K562 (cell line): ENCODE measurements at regions not wholly inside any gene's neighbourhood (a gene's known extent, or its start where the extent isn't known, plus 50 kb on each side); places are given as distances from the start of the nearest gene placed in this dataset.

Experiments
- ATAC-seq: fragments of 200-7000 bp; cut with Tn5 transposase; 3 replicates; pipeline ENCODE4 v1.9.1; 2020; ENCODE audit warnings: moderate library complexity
- BruUV-seq: library from RNA; stranded (reverse); fragments of 400-500 nt; replicated peaks from 2 replicates; lab custom pipeline; 2021; lab: Mats Ljungman, UMichigan
- CTCF ChIA-PET: fragments of 300-600 bp; formaldehyde crosslinking; extraction: SDS; loops from one replicate; lab custom pipeline; 2021; ENCODE audit warnings: low intra/inter-chr PET ratio; lab: Yijun Ruan, JAX
- POLR2A ChIA-PET: fragments of 300-600, 350-650 bp; sonication (Branson Sonifier 250); formaldehyde crosslinking; extraction: SDS; loops from one replicate; lab custom pipeline; 2021; ENCODE audit warnings: antibody characterized with exemption, inconsistent platforms; lab: Yijun Ruan, JAX
- DNase-seq, 4 experiments: peaks; one replicate each; pipeline versions ENCODE4 v3.0.0 to v3.0.0-alpha.2; 2011 to 2018; ENCODE audit warnings: low spot score in 3 of 4, mixed read lengths in 3 of 4; ENCODE audit errors: extremely low read depth in 1 of 4
- FAIRE-seq: peaks from 2 replicates; lab custom pipeline; 2011; peaks lifted over from hg19 to GRCh38; lab: Jason Lieb, UNC
- H2AFZ ChIP-seq: 2 replicates; pipeline ENCODE4 v1.6.0; 2011; ENCODE audit warnings: low read depth, low read length, control low read depth, inconsistent platforms
- H3K27ac ChIP-seq: fragments of 200-600 bp; 3 replicates; pipeline ENCODE4 v1.8.0; 2011; ENCODE audit warnings: low read depth, mild to moderate bottlenecking, control low read depth, inconsistent platforms, low read length, moderate library complexity, mixed read lengths; ENCODE audit errors: extremely low read depth
- H3K27me3 ChIP-seq, 2 experiments: fragments of 300-600 bp in 1 of 2; 2 replicates in 1 of 2; 3 replicates in 1 of 2; pipeline versions ENCODE4 v1.6.0 to v1.8.0; 2011; ENCODE audit warnings: inconsistent platforms in 2 of 2, low read length in 2 of 2, mild to moderate bottlenecking in 1 of 2, mixed read lengths in 1 of 2, moderate library complexity in 1 of 2; ENCODE audit not compliant: control insufficient read depth in 2 of 2, insufficient read depth in 2 of 2
- H3K36me3 ChIP-seq: fragments of 300-600 bp; 3 replicates; pipeline ENCODE4 v1.8.0; 2011; ENCODE audit warnings: mild to moderate bottlenecking, low read length, inconsistent platforms; ENCODE audit not compliant: control insufficient read depth, insufficient read depth
- H3K4me1 ChIP-seq, 2 experiments: fragments of 200-600 bp in 1 of 2; replicated peaks in 1 of 2; 2 replicates in 1 of 2; 3 replicates in 1 of 2; pipeline versions ENCODE4 v1.5.1 to v1.8.0; 2011; ENCODE audit warnings: inconsistent platforms in 2 of 2, low read length in 2 of 2, mild to moderate bottlenecking in 1 of 2, mixed read lengths in 1 of 2, moderate library complexity in 1 of 2; ENCODE audit not compliant: control insufficient read depth in 2 of 2, insufficient read depth in 2 of 2
- H3K4me2 ChIP-seq: 2 replicates; pipeline ENCODE4 v1.6.1; 2011; ENCODE audit warnings: low read length, control low read depth, inconsistent platforms, mixed read lengths; ENCODE audit not compliant: insufficient read depth
- H3K4me3 ChIP-seq: fragments of 200-600 bp; sonication (generic), shearing (Covaris generic); 2 replicates; pipeline ENCODE4 v1.5.1; 2016; ENCODE audit warnings: control low read depth, inconsistent platforms
- H3K79me2 ChIP-seq: fragments of 200-600 bp; 3 replicates; pipeline ENCODE4 v1.8.0; 2011; ENCODE audit warnings: low read length, inconsistent platforms; ENCODE audit not compliant: control insufficient read depth, insufficient read depth
- H3K9ac ChIP-seq, 2 experiments: 2 replicates each; pipeline versions ENCODE4 v1.6.0 to v1.6.1; 2011; ENCODE audit warnings: low read depth in 2 of 2, low read length in 2 of 2, control low read depth in 1 of 2, inconsistent platforms in 1 of 2, mild to moderate bottlenecking in 1 of 2, mixed read lengths in 1 of 2; ENCODE audit not compliant: insufficient read depth in 1 of 2
- H3K9me1 ChIP-seq: one replicate; pipeline ENCODE4 v1.6.0; 2011; ENCODE audit warnings: inconsistent platforms, mild to moderate bottlenecking, low read length, moderate library complexity; ENCODE audit not compliant: control insufficient read depth, insufficient read depth
- H3K9me3 ChIP-seq: replicated peaks from 2 replicates; pipeline ENCODE4 v1.5.1; 2011; ENCODE audit warnings: low read depth, low read length, inconsistent platforms; ENCODE audit not compliant: control insufficient read depth, insufficient read depth
- H4K20me1 ChIP-seq: replicated peaks from 2 replicates; pipeline ENCODE4 v1.6.1; 2011; ENCODE audit warnings: low read length, inconsistent platforms, mixed read lengths; ENCODE audit not compliant: control insufficient read depth, insufficient read depth
- E2F5 ChIP-seq: sonication (generic); formaldehyde crosslinking; IDR thresholded peaks from 2 replicates; pipeline ENCODE4 v1.8.0; 2022; ENCODE audit warnings: mild to moderate bottlenecking, missing genetic modification reagents
- NUFIP1 ChIP-seq: fragments of 450-650 bp; IDR thresholded peaks from 2 replicates; pipeline ENCODE4 v1.6.1; 2018; ENCODE audit not compliant: partially characterized antibody
- RBM39 ChIP-seq: fragments of 200-400 bp; formaldehyde crosslinking; optimal IDR thresholded peaks from 2 replicates; pipeline ENCODE3; 2018; ENCODE audit warnings: low read depth, low read length
- RFX7 ChIP-seq: fragments of 250-450 bp; sonication (Bioruptor Pico); IDR thresholded peaks from 2 replicates; pipeline ENCODE4 v1.5.1; 2021; ENCODE audit warnings: mild to moderate bottlenecking
- TOE1 ChIP-seq, 2 experiments: fragments of 450-650 bp in 1 of 2; sonication (generic) in 1 of 2; formaldehyde crosslinking in 1 of 2; IDR thresholded peaks; 2 replicates each; pipeline versions ENCODE4 v1.7.1 to v1.8.0; 2016 to 2022; ENCODE audit warnings: borderline replicate concordance in 2 of 2, mild to moderate bottlenecking in 2 of 2, antibody characterized with exemption in 1 of 2, inconsistent platforms in 1 of 2, low read depth in 1 of 2, missing genetic modification reagents in 1 of 2, moderate library complexity in 1 of 2
- ZBTB33 ChIP-seq: sonication (generic); formaldehyde crosslinking; IDR thresholded peaks from 2 replicates; pipeline ENCODE4 v1.8.1; 2023; ENCODE audit warnings: mild to moderate bottlenecking, missing genetic modification reagents
- ZFP30 ChIP-seq: fragments of 250-450 bp; sonication (Bioruptor Pico); IDR thresholded peaks from 2 replicates; pipeline ENCODE4 v1.8.0; 2022; ENCODE audit warnings: moderate library complexity, mild to moderate bottlenecking, inconsistent platforms, borderline replicate concordance
- ZNF282 ChIP-seq: sonication (generic); formaldehyde crosslinking; IDR thresholded peaks from 2 replicates; pipeline ENCODE4 v1.8.1; 2023; ENCODE audit warnings: missing genetic modification reagents
- ZNF644 ChIP-seq: fragments of 200-800 bp; sonication (Bioruptor generic); IDR thresholded peaks from 2 replicates; pipeline ENCODE4 v1.6.1; 2016; ENCODE audit warnings: low read depth, missing genetic modification characterization, missing compliant biosample characterization
- ZNF707 ChIP-seq: fragments of 250-450 bp; sonication (Bioruptor Pico); conservative IDR thresholded peaks from 2 replicates; pipeline ENCODE4 v1.8.0; 2022; ENCODE audit warnings: inconsistent platforms, mild to moderate bottlenecking, moderate library complexity
- ZNF830 ChIP-seq: fragments of 250-450 bp; sonication (Bioruptor Pico); IDR thresholded peaks from 2 replicates; pipeline ENCODE4 v1.5.0; 2021; ENCODE audit warnings: mild to moderate bottlenecking
- WGBS: fragments of 100-300 bp; shearing (Covaris generic); methylation state at CpG from one replicate; pipeline ENCODE4 v1.1.6; 2016; ENCODE audit warnings: low coverage, mixed read lengths; ENCODE audit not compliant: insufficient coverage; ENCODE audit errors: missing lambda C conversion rate; 5-methylcytosine and 5-hydroxymethylcytosine counted together
- in situ Hi-C: fragments of 300-500 bp; cut with MboI; formaldehyde crosslinking; loops from 4 replicates; pipeline ENCODE4 v1.15.0; 2018; ENCODE audit warnings: inconsistent platforms, mixed read lengths
- intact Hi-C: fragments of 100-400 bp; cut with micrococcal nuclease; formaldehyde crosslinking; loops from 2 replicates; pipeline ENCODE4 v1.14.2; 2022
- TF ChIP-seq, protein P1 (sequence below): fragments of 450-650 bp; IDR thresholded peaks from 2 replicates; pipeline ENCODE4 v1.6.1; 2016; ENCODE audit warnings: antibody characterized with exemption
- TF ChIP-seq, protein P2 (sequence below): fragments of 250-450 bp; sonication (Bioruptor Pico); IDR thresholded peaks from 2 replicates; pipeline ENCODE4 v1.8.0; 2021; ENCODE audit warnings: moderate library complexity, mild to moderate bottlenecking, inconsistent platforms

GRCh38 chr2:37836270-37836669 lies 88.8 kb upstream of the RMDN2 start:
- DNase-seq: no peak
- Histone ChIP-seq H2AFZ (no peak overlapping the region), H4K20me1 (no peaks in the 10 kb centered on the region), H3K4me2 (no peak overlapping the region), H3K9me3 (no peaks in the 10 kb centered on the region), H3K27me3 (peaks cover 0 to 6% of the 10 kb centered on the region in 2 experiments; a peak in 2 of 5 replicates), H3K9me1 (no peaks in the 10 kb centered on the region), H3K79me2 (no peaks in the 10 kb centered on the region), H3K4me3 (no peak overlapping the region), H3K9ac (no peak overlapping the region), H3K27ac (no peak overlapping the region), H3K36me3 (no peaks in the 10 kb centered on the region), H3K4me1 (no peaks in the 10 kb centered on the region)
- POLR2A ChIA-PET: interaction anchor here (0.6 kb wide), 1 partner anchor 39 kb away, joined by 3 read pairs; no protein-coding TSS in a partner anchor
- CTCF ChIA-PET: no interaction called here
- TF ChIP-seq ZNF282 (CRISPR knock-in tag) (no peak), ZNF707 (CRISPR knock-in tag) (no peak), E2F5 (CRISPR knock-in tag) (no peak), RBM39 (no peak), NUFIP1 (no peak), ZNF830 (no peak), RFX7 (CRISPR knock-in tag) (no peak), TOE1 (IDR thresholded peaks at IDR 0.05; ENCODE audit: borderline replicate concordance) (no peak), TOE1 (CRISPR knock-in tag; IDR thresholded peaks at IDR 0.05; ENCODE audit: borderline replicate concordance, low read depth) (no peak), ZNF644 (tag) (no peak), ZFP30 (CRISPR knock-in tag) (no peak), ZBTB33 (CRISPR knock-in tag) (no peak)
- TF ChIP-seq, protein P1, sequence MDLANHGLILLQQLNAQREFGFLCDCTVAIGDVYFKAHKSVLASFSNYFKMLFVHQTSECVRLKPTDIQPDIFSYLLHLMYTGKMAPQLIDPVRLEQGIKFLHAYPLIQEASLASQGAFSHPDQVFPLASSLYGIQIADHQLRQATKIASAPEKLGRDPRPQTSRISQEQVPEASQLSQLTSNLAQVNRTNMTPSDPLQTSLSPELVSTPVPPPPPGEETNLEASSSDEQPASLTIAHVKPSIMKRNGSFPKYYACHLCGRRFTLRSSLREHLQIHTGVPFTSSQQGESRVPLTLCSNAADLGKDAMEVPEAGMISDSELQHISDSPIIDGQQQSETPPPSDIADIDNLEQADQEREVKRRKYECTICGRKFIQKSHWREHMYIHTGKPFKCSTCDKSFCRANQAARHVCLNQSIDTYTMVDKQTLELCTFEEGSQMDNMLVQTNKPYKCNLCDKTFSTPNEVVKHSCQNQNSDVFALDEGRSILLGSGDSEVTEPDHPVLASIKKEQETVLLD: no peak
- TF ChIP-seq, protein P2, sequence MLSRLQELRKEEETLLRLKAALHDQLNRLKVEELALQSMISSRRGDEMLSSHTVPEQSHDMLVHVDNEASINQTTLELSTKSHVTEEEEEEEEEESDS (CRISPR knock-in tag): no peak
- intact Hi-C loops: no loop called here
- no TSS peak for BruUV-seq
- FAIRE-seq: no peak
- no peak for ATAC-seq
- 19% methylated on average over 3 of the region's 3 CpGs for WGBS
- in situ Hi-C loops: no loop called here
